SH-SY5Y (cell line): ENCODE measurements at regions not wholly inside any gene's neighbourhood (a gene's known extent, or its start where the extent isn't known, plus 50 kb on each side); places are given as distances from the start of the nearest gene placed in this dataset.

Source experiments
- GATA2 ChIP-seq: IDR thresholded peaks from 2 replicates; pipeline ENCODE4 v1.6.1; 2011; ENCODE audit warnings: mild to moderate bottlenecking, low read depth, low read length
- GATA3 ChIP-seq: IDR thresholded peaks from 2 replicates; pipeline ENCODE4 v1.6.1; 2011; ENCODE audit warnings: low read depth, mild to moderate bottlenecking, low read length, moderate library complexity

DNA sequence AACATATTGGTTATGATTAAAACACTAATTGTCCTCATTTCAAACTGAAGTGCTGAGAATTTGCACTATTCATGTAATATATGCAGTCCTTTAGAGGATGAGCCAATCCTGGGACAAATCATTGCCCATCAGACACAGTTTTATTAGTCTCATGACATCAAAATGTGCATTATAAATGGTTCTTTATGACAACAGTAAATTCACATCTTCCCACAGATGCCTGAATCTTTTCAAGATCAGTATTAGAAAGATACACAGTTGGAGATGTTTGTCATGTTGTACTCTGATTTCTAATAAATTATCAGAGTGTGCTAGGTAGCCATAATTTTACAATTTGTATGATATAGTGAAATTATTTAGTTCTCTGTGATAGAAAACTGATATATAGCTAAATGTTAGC is 813.5 kb downstream of the FAM181B start:
- TF ChIP-seq GATA2 (no peak), GATA3 (no peak)
